ENCODE measurements at regions not wholly inside any gene's neighbourhood (a gene's known extent, or its start where the extent isn't known, plus 50 kb on each side); places are given as distances from the start of the nearest gene placed in this dataset.

DNA sequence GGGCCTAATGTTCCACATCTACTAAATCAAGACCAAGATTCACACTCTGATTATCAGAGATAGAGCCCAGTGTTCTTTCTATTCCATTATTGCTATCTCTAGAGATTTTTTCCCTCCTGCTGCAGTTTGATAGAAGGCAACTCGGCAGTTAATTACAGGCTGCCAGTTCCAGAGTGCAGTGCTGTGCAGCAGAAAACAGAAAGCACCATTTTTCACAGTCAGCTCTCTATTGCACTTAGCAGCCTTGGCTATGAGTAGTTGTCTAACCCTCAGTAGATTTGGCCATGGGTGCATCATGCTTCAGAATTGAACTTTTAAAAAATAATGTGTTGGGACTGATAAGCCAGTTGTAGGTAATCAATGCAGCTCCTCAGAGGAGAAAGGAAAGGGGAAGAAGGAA is 295.3 kb downstream of the MID1IP1 start:
- no peak overlapping the region for H3K4me3 ChIP-seq (ENCODE audit: low read length)
- no peaks in the 10 kb centered on the region for H3K27me3 ChIP-seq (replicated peaks; ENCODE audit: control insufficient read depth, insufficient read depth, low read length)
- H3K9me3 ChIP-seq (ENCODE audit: control insufficient read depth, low read length), result peaks cover 15% of the 10 kb centered on the region
- DNase-seq (ENCODE audit: low read depth), result no peak
- no peak overlapping the region for H3K9ac ChIP-seq (ENCODE audit: low read length)
- no peaks in the 10 kb centered on the region for H3K4me1 ChIP-seq (ENCODE audit: control insufficient read depth, insufficient read depth, low read length)
- H3K36me3 ChIP-seq (ENCODE audit: control insufficient read depth, insufficient read depth, low read length, severe bottlenecking), result no peaks in the 10 kb centered on the region

- Histone ChIP-seq H3K9me3 (ENCODE audit: control insufficient read depth, low read length) (peaks cover 33% of the 10 kb centered on the region), H3K9ac (ENCODE audit: low read length) (no peak overlapping the region), H3K4me1 (ENCODE audit: control insufficient read depth, insufficient read depth, low read length) (no peaks in the 10 kb centered on the region), H3K4me3 (ENCODE audit: low read length) (no peak overlapping the region), H3K36me3 (ENCODE audit: control insufficient read depth, insufficient read depth, low read length, severe bottlenecking) (no peaks in the 10 kb centered on the region), H3K27me3 (replicated peaks; ENCODE audit: control insufficient read depth, insufficient read depth, low read length) (peaks cover 8% of the 10 kb centered on the region)
- DNase-seq (ENCODE audit: low read depth), result no peak
Measured at GRCh38 chrX:39104745-39105144, 303.5 kb downstream of the MID1IP1 start.

DNA sequence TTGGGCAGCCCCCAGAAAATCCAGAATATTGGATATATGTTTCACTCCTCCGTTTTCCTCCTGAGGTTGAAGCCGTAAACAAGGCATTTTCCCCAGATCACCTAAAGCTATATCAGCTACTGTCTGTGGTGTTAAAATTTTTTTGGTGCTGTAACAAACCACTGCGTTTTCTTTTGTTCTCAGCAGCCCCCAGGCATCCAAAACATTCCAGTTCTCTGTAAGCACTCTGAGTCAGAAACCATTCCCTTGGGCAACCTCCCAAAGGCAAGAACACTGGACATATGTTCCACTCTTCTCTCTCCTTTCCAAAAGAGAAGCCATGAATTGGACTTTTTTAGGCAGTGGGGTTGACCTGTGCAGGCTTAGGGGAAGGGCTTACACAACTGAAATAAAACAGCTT is 310.9 kb downstream of the MID1IP1 start:
- H3K9me3 ChIP-seq (ENCODE audit: control insufficient read depth, low read length), result peaks cover 64% of the 10 kb centered on the region
- no peak overlapping the region for H3K4me3 ChIP-seq (ENCODE audit: low read length)
- H3K27me3 ChIP-seq (replicated peaks; ENCODE audit: control insufficient read depth, insufficient read depth, low read length), result peaks cover 10% of the 10 kb centered on the region
- no peak overlapping the region for H3K9ac ChIP-seq (ENCODE audit: low read length)
- no peaks in the 10 kb centered on the region for H3K4me1 ChIP-seq (ENCODE audit: control insufficient read depth, insufficient read depth, low read length)
- no peak for DNase-seq (ENCODE audit: low read depth)
- no peaks in the 10 kb centered on the region for H3K36me3 ChIP-seq (ENCODE audit: control insufficient read depth, insufficient read depth, low read length, severe bottlenecking)

DNA sequence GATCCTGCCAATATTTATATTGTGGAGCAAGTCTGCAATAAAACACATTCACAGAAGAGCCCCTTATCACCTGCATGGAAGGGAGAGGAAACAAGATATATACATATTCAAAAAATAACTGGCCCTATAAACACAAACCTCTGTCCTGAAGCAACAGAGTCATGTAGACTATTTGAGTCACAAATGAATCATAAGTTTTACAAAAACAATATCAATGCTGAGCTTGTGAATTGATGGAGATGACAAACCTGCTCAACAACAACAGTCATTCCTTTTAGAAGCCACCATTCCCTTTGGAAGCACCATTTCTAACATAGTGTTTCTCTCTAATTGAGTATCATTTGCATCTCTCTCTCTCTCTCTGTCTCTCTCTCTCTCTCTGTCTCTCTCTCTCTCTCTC is 313.9 kb downstream of the MID1IP1 start:
- DNase-seq (ENCODE audit: low read depth), result no peak
- no peaks in the 10 kb centered on the region for H3K4me1 ChIP-seq (ENCODE audit: control insufficient read depth, insufficient read depth, low read length)

DNA sequence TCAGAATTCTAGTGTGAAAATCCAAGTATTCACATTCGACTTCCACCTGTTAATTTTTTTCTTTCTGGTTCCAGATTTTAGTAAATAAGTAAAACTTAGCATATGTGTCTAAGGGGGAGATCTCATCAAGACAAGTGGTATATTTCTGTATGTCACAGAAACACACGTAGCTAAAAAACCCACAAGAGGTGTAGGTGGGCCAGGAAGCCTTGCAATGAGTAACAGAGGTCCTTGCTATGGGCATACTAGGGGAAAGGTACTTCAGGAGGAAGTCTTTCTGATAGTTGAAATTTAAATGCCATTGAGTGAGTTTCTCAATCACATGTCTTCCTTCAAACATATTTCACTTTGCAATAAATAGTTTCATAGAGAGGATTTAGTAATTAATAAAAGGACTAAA is 315.8 kb downstream of the MID1IP1 start:
- Histone ChIP-seq H3K4me1 (ENCODE audit: control insufficient read depth, insufficient read depth, low read length) (no peaks in the 10 kb centered on the region), H3K4me3 (ENCODE audit: low read length) (no peak overlapping the region)

More for the DNA sequence above, 313.9 kb downstream of the MID1IP1 start:
- peaks cover 17% of the 10 kb centered on the region for H3K27me3 ChIP-seq (replicated peaks; ENCODE audit: control insufficient read depth, insufficient read depth, low read length)
- H3K36me3 ChIP-seq (ENCODE audit: control insufficient read depth, insufficient read depth, low read length, severe bottlenecking), result no peaks in the 10 kb centered on the region
- no peak overlapping the region for H3K9ac ChIP-seq (ENCODE audit: low read length)
- peaks cover 43% of the 10 kb centered on the region for H3K9me3 ChIP-seq (ENCODE audit: control insufficient read depth, low read length)
- H3K4me3 ChIP-seq (ENCODE audit: low read length), result no peak overlapping the region

GRCh38 chrX:39121903-39122302 is 320.6 kb downstream of the MID1IP1 start:
- no peaks in the 10 kb centered on the region for H3K9me3 ChIP-seq (ENCODE audit: control insufficient read depth, low read length)

More for the DNA sequence above, 315.8 kb downstream of the MID1IP1 start:
- no peak for DNase-seq (ENCODE audit: low read depth)
- no peaks in the 10 kb centered on the region for H3K36me3 ChIP-seq (ENCODE audit: control insufficient read depth, insufficient read depth, low read length, severe bottlenecking)
- H3K9ac ChIP-seq (ENCODE audit: low read length), result no peak overlapping the region
- H3K9me3 ChIP-seq (ENCODE audit: control insufficient read depth, low read length), result peaks cover 24% of the 10 kb centered on the region
- H3K27me3 ChIP-seq (replicated peaks; ENCODE audit: control insufficient read depth, insufficient read depth, low read length), result peaks cover 25% of the 10 kb centered on the region

DNA sequence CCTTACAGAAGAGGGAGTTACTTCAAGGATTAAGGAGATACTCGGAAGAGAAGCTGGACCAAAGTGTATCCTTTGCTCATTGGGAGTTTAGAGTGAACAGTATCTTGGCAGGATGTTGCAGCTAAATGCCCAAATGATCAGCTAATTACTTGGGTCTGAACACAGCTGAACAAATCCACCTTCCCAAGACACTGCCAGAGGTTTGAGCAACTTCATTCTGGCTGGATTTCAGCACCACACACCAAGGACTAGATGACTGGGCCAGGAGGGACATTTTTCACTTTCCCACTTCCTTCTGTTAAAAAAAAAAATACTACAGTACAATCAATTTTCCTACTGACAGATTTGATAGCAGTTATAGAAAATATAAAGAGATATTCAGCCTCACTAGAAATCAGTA is 324.6 kb downstream of the MID1IP1 start:
- Histone ChIP-seq H3K4me1 (ENCODE audit: control insufficient read depth, insufficient read depth, low read length) (peaks cover 4% of the 10 kb centered on the region), H3K9ac (ENCODE audit: low read length) (no peak overlapping the region), H3K27me3 (replicated peaks; ENCODE audit: control insufficient read depth, insufficient read depth, low read length) (peaks cover 35% of the 10 kb centered on the region), H3K36me3 (ENCODE audit: control insufficient read depth, insufficient read depth, low read length, severe bottlenecking) (no peaks in the 10 kb centered on the region), H3K4me3 (ENCODE audit: low read length) (no peak overlapping the region), H3K9me3 (ENCODE audit: control insufficient read depth, low read length) (peaks cover 9% of the 10 kb centered on the region)
- DNase-seq (ENCODE audit: low read depth), result no peak

More at GRCh38 chrX:39121903-39122302, 320.6 kb downstream of the MID1IP1 start:
- peaks cover 37% of the 10 kb centered on the region for H3K27me3 ChIP-seq (replicated peaks; ENCODE audit: control insufficient read depth, insufficient read depth, low read length)
- no peak overlapping the region for H3K4me3 ChIP-seq (ENCODE audit: low read length)
- DNase-seq (ENCODE audit: low read depth), result no peak
- no peak overlapping the region for H3K9ac ChIP-seq (ENCODE audit: low read length)
- peaks cover 4% of the 10 kb centered on the region for H3K4me1 ChIP-seq (ENCODE audit: control insufficient read depth, insufficient read depth, low read length)
- no peaks in the 10 kb centered on the region for H3K36me3 ChIP-seq (ENCODE audit: control insufficient read depth, insufficient read depth, low read length, severe bottlenecking)

GRCh38 chrX:39133971-39134370 is 332.7 kb downstream of the MID1IP1 start:
- H3K36me3 ChIP-seq (ENCODE audit: control insufficient read depth, insufficient read depth, low read length, severe bottlenecking), result no peaks in the 10 kb centered on the region
- no peak for DNase-seq (ENCODE audit: low read depth)
- H3K9me3 ChIP-seq (ENCODE audit: control insufficient read depth, low read length), result peaks cover 7% of the 10 kb centered on the region
- H3K4me3 ChIP-seq (ENCODE audit: low read length), result no peak overlapping the region
- H3K27me3 ChIP-seq (replicated peaks; ENCODE audit: control insufficient read depth, insufficient read depth, low read length), result peaks cover 3% of the 10 kb centered on the region
- H3K9ac ChIP-seq (ENCODE audit: low read length), result no peak overlapping the region
- H3K4me1 ChIP-seq (ENCODE audit: control insufficient read depth, insufficient read depth, low read length), result no peaks in the 10 kb centered on the region

- no peak for DNase-seq (ENCODE audit: low read depth)
Measured at GRCh38 chrX:39137363-39137954, 336.2 kb downstream of the MID1IP1 start.

GRCh38 chrX:39140581-39140980 is 339.3 kb downstream of the MID1IP1 start:
- no peak for DNase-seq (ENCODE audit: low read depth)
- Histone ChIP-seq H3K36me3 (ENCODE audit: control insufficient read depth, insufficient read depth, low read length, severe bottlenecking) (no peaks in the 10 kb centered on the region), H3K27me3 (replicated peaks; ENCODE audit: control insufficient read depth, insufficient read depth, low read length) (peaks cover 3% of the 10 kb centered on the region), H3K4me3 (ENCODE audit: low read length) (no peak overlapping the region), H3K9me3 (ENCODE audit: control insufficient read depth, low read length) (no peaks in the 10 kb centered on the region), H3K4me1 (ENCODE audit: control insufficient read depth, insufficient read depth, low read length) (no peaks in the 10 kb centered on the region), H3K9ac (ENCODE audit: low read length) (no peak overlapping the region)

More at GRCh38 chrX:39137363-39137954, 336.2 kb downstream of the MID1IP1 start:
- H3K4me3 ChIP-seq (ENCODE audit: low read length), result no peak overlapping the region
- peaks cover 3% of the 10 kb centered on the region for H3K9me3 ChIP-seq (ENCODE audit: control insufficient read depth, low read length)
- H3K4me1 ChIP-seq (ENCODE audit: control insufficient read depth, insufficient read depth, low read length), result no peaks in the 10 kb centered on the region
- no peaks in the 10 kb centered on the region for H3K36me3 ChIP-seq (ENCODE audit: control insufficient read depth, insufficient read depth, low read length, severe bottlenecking)
- H3K9ac ChIP-seq (ENCODE audit: low read length), result no peak overlapping the region
- peaks cover 6% of the 10 kb centered on the region for H3K27me3 ChIP-seq (replicated peaks; ENCODE audit: control insufficient read depth, insufficient read depth, low read length)

- peaks cover 14% of the 10 kb centered on the region for H3K27me3 ChIP-seq (replicated peaks; ENCODE audit: control insufficient read depth, insufficient read depth, low read length)
- H3K9me3 ChIP-seq (ENCODE audit: control insufficient read depth, low read length), result no peaks in the 10 kb centered on the region
- H3K9ac ChIP-seq (ENCODE audit: low read length), result no peak overlapping the region
- no peak for DNase-seq (ENCODE audit: low read depth)
- no peak overlapping the region for H3K4me3 ChIP-seq (ENCODE audit: low read length)
- no peaks in the 10 kb centered on the region for H3K36me3 ChIP-seq (ENCODE audit: control insufficient read depth, insufficient read depth, low read length, severe bottlenecking)
- peaks cover 6% of the 10 kb centered on the region for H3K4me1 ChIP-seq (ENCODE audit: control insufficient read depth, insufficient read depth, low read length)
Measured at GRCh38 chrX:39144323-39144722, 343.1 kb downstream of the MID1IP1 start.

- no peak for DNase-seq (ENCODE audit: low read depth)
- H3K9me3 ChIP-seq (ENCODE audit: control insufficient read depth, low read length), result no peaks in the 10 kb centered on the region
- H3K36me3 ChIP-seq (ENCODE audit: control insufficient read depth, insufficient read depth, low read length, severe bottlenecking), result no peaks in the 10 kb centered on the region
- H3K4me3 ChIP-seq (ENCODE audit: low read length), result no peak overlapping the region
- peaks cover 8% of the 10 kb centered on the region for H3K4me1 ChIP-seq (ENCODE audit: control insufficient read depth, insufficient read depth, low read length)
- H3K9ac ChIP-seq (ENCODE audit: low read length), result no peak overlapping the region
- H3K27me3 ChIP-seq (replicated peaks; ENCODE audit: control insufficient read depth, insufficient read depth, low read length), result peaks cover 14% of the 10 kb centered on the region
Measured at GRCh38 chrX:39144956-39145355, 343.7 kb downstream of the MID1IP1 start.
